Astrocyte of the hippocampus (primary cell): ENCODE measurements at regions not wholly inside any gene's neighbourhood (a gene's known extent, or its start where the extent isn't known, plus 50 kb on each side); places are given as distances from the start of the nearest gene placed in this dataset.

Source experiments
- DNase-seq: peaks from one replicate; pipeline ENCODE4 v3.0.0; 2011; ENCODE audit warnings: low read depth, low spot score

- DNase-seq: no peak
Observed at GRCh38 chr13:67841071-67841470, 610.9 kb upstream of the PCDH9 start.

GRCh38 chr13:67833564-67833963, 603.4 kb upstream of the PCDH9 start:
- no peak for DNase-seq

- peak; percentile 34 for DNase-seq
Observed at GRCh38 chr13:67829641-67830040, 599.5 kb upstream of the PCDH9 start.

- DNase-seq: peak; percentile 48
Observed at GRCh38 chr13:67827992-67828391, 597.9 kb upstream of the PCDH9 start.

GRCh38 chr13:67821606-67822005, 591.5 kb upstream of the PCDH9 start:
- no peak for DNase-seq

GRCh38 chr13:67806796-67807195, 576.7 kb upstream of the PCDH9 start:
- DNase-seq: no peak

- no peak for DNase-seq
Observed at GRCh38 chr13:67803118-67803517, 573.0 kb upstream of the PCDH9 start.

- peak; percentile 39 for DNase-seq
Observed at GRCh38 chr13:67792151-67792676, 562.1 kb upstream of the PCDH9 start.

- DNase-seq: no peak
Observed at GRCh38 chr13:67791047-67791446, 560.9 kb upstream of the PCDH9 start.

- DNase-seq: no peak
Observed at GRCh38 chr13:67776151-67776550, 546.0 kb upstream of the PCDH9 start.

- no peak for DNase-seq
Observed at GRCh38 chr13:67775359-67775758, 545.2 kb upstream of the PCDH9 start.

GRCh38 chr13:67772807-67773453, 542.8 kb upstream of the PCDH9 start:
- no peak for DNase-seq

- DNase-seq: no peak
Observed at GRCh38 chr13:67771106-67771505, 541.0 kb upstream of the PCDH9 start.

- DNase-seq: no peak
Observed at GRCh38 chr13:67769987-67770341, 539.8 kb upstream of the PCDH9 start.

GRCh38 chr13:67769063-67769986, 539.2 kb upstream of the PCDH9 start:
- DNase-seq: no peak

GRCh38 chr13:67763984-67764383, 533.8 kb upstream of the PCDH9 start:
- DNase-seq: no peak

GRCh38 chr13:67763384-67763783, 533.2 kb upstream of the PCDH9 start:
- DNase-seq: no peak

GRCh38 chr13:67758975-67759374, 528.8 kb upstream of the PCDH9 start:
- DNase-seq: no peak

GRCh38 chr13:67754012-67754411, 523.9 kb upstream of the PCDH9 start:
- DNase-seq: no peak

GRCh38 chr13:67752759-67753158, 522.6 kb upstream of the PCDH9 start:
- DNase-seq: no peak

GRCh38 chr13:67742478-67742877, 512.3 kb upstream of the PCDH9 start:
- peak; percentile 69 for DNase-seq

- peak; percentile 65 for DNase-seq
Observed at GRCh38 chr13:67740871-67741535, 510.9 kb upstream of the PCDH9 start.
